ENCODE measurements at regions not wholly inside any gene's neighbourhood (a gene's known extent, or its start where the extent isn't known, plus 50 kb on each side); places are given as distances from the start of the nearest gene placed in this dataset.

DNA sequence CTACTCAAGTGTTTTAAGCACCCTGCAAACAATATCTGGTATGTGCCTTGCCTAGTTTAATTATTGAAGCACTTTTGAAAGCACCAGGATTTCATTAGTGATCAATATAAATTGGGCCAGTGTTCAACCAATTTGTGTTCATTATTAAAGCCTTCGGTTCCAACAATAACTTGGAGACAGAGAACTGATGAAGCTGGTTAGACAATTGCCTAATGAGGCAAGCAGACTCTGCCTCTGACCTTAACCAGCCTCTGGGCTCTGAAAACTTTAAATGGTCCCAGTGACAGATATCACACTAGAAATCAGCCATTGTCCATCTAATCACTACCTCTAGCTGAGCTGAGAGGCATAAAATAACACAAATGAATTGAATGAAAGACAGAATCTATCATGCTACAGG, 139.9 kb upstream of the CNTN6 start:
- Histone ChIP-seq H4K20me1 (ENCODE audit: insufficient read depth, poor library complexity, severe bottlenecking) (no peaks in the 10 kb centered on the region), H3K27me3 (no peaks in the 10 kb centered on the region), H3K4me2 (no peak overlapping the region), H3K4me3 (no peak overlapping the region), H3K36me3 (replicated peaks; ENCODE audit: insufficient read depth, low read depth) (no peaks in the 10 kb centered on the region), H2AFZ (no peak overlapping the region), H3K9me2 (replicated peaks; ENCODE audit: insufficient read depth) (no peaks in the 10 kb centered on the region), H3K27ac (no peak overlapping the region), H3K9me3 (ENCODE audit: low read depth) (no peaks in the 10 kb centered on the region), H3K79me2 (no peaks in the 10 kb centered on the region), H3K4me1 (ENCODE audit: insufficient read depth) (no peaks in the 10 kb centered on the region)
- WGBS (ENCODE audit: low lambda C conversion rate, missing lambda C conversion rate): 84% methylated on average over 1 of the region's 1 CpG
- DNase-seq (ENCODE audit: low spot score): no peak
- no peak for TF ChIP-seq EZH2 (IDR thresholded peaks at IDR 0.05; ENCODE audit: borderline replicate concordance)
- TF ChIP-seq, protein P1, sequence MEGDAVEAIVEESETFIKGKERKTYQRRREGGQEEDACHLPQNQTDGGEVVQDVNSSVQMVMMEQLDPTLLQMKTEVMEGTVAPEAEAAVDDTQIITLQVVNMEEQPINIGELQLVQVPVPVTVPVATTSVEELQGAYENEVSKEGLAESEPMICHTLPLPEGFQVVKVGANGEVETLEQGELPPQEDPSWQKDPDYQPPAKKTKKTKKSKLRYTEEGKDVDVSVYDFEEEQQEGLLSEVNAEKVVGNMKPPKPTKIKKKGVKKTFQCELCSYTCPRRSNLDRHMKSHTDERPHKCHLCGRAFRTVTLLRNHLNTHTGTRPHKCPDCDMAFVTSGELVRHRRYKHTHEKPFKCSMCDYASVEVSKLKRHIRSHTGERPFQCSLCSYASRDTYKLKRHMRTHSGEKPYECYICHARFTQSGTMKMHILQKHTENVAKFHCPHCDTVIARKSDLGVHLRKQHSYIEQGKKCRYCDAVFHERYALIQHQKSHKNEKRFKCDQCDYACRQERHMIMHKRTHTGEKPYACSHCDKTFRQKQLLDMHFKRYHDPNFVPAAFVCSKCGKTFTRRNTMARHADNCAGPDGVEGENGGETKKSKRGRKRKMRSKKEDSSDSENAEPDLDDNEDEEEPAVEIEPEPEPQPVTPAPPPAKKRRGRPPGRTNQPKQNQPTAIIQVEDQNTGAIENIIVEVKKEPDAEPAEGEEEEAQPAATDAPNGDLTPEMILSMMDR (IDR thresholded peaks at IDR 0.05; ENCODE audit: poor library complexity): no peak
- TF ChIP-seq EZH2phosphoT487 (IDR thresholded peaks at IDR 0.05; ENCODE audit: low read depth, severe bottlenecking, unreplicated experiment): no peak

DNA sequence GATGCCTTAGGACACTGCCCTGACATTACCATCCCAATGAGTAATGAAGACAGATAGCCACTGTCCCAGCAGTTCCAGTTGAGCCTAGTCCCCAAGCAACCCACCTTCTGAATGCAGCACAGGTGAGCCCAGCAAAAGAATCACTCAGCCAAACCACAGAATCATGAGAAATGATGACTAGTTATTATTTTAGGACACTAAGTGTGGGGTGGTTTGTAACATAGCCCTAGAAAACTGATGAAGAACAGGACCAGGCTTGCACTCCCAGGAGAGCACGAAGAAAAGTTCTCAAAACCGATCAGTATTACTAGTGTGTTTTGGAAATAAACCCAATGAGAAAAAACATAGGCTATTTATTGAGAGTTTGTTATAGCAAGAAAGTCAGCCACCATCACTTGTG, 129.6 kb upstream of the CNTN6 start:
- Histone ChIP-seq H3K36me3 (replicated peaks; ENCODE audit: insufficient read depth, low read depth) (no peaks in the 10 kb centered on the region), H3K9me2 (replicated peaks; ENCODE audit: insufficient read depth) (no peaks in the 10 kb centered on the region), H3K27ac (no peak overlapping the region), H3K4me3 (no peak overlapping the region), H4K20me1 (ENCODE audit: insufficient read depth, poor library complexity, severe bottlenecking) (no peaks in the 10 kb centered on the region), H2AFZ (no peak overlapping the region), H3K4me2 (no peak overlapping the region), H3K27me3 (no peaks in the 10 kb centered on the region), H3K4me1 (ENCODE audit: insufficient read depth) (no peaks in the 10 kb centered on the region), H3K9me3 (ENCODE audit: low read depth) (no peaks in the 10 kb centered on the region), H3K79me2 (no peaks in the 10 kb centered on the region)
- DNase-seq (ENCODE audit: low spot score): no peak
- TF ChIP-seq EZH2 (IDR thresholded peaks at IDR 0.05; ENCODE audit: borderline replicate concordance): no peak
- TF ChIP-seq, protein P1 (IDR thresholded peaks at IDR 0.05; ENCODE audit: poor library complexity): no peak
- 98% methylated on average over 2 of the region's 2 CpGs for WGBS (ENCODE audit: low lambda C conversion rate, missing lambda C conversion rate)

DNA sequence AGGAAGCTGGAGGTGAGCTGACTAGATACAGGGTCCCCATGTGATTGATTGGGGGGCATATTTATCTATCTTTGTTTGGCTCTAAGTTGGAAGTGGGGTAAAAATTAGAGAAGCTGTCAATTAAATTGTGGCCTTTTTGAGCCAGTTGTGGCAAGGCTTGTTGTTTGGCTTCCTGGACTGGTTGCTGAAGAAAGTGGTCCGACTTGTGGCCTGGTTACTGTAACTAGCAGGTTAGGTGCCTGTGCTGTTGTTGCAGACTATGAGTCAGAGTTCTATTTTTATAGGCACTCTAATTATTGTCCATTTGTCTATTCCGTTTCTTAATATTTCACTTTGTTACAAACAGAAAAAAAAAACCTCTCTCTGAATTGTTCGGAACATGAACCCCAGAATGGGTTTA, 129.1 kb upstream of the CNTN6 start:
- no peaks in the 10 kb centered on the region for H3K79me2 ChIP-seq
- 82% methylated on average over 3 of the region's 3 CpGs for WGBS (ENCODE audit: low lambda C conversion rate, missing lambda C conversion rate)
- H3K27me3 ChIP-seq: no peaks in the 10 kb centered on the region
- H3K9me3 ChIP-seq (ENCODE audit: low read depth): no peaks in the 10 kb centered on the region
- H3K4me3 ChIP-seq: no peak overlapping the region
- TF ChIP-seq EZH2phosphoT487 (IDR thresholded peaks at IDR 0.05; ENCODE audit: low read depth, severe bottlenecking, unreplicated experiment): no peak
- no peak for TF ChIP-seq EZH2 (IDR thresholded peaks at IDR 0.05; ENCODE audit: borderline replicate concordance)
- TF ChIP-seq, protein P1 (IDR thresholded peaks at IDR 0.05; ENCODE audit: poor library complexity): no peak
- H4K20me1 ChIP-seq (ENCODE audit: insufficient read depth, poor library complexity, severe bottlenecking): no peaks in the 10 kb centered on the region
- H3K9me2 ChIP-seq (replicated peaks; ENCODE audit: insufficient read depth): no peaks in the 10 kb centered on the region
- H3K36me3 ChIP-seq (replicated peaks; ENCODE audit: insufficient read depth, low read depth): no peaks in the 10 kb centered on the region
- H3K4me1 ChIP-seq (ENCODE audit: insufficient read depth): no peaks in the 10 kb centered on the region
- no peak overlapping the region for H3K4me2 ChIP-seq
- no peak for DNase-seq (ENCODE audit: low spot score)
- H3K27ac ChIP-seq: no peak overlapping the region
- no peak overlapping the region for H2AFZ ChIP-seq

DNA sequence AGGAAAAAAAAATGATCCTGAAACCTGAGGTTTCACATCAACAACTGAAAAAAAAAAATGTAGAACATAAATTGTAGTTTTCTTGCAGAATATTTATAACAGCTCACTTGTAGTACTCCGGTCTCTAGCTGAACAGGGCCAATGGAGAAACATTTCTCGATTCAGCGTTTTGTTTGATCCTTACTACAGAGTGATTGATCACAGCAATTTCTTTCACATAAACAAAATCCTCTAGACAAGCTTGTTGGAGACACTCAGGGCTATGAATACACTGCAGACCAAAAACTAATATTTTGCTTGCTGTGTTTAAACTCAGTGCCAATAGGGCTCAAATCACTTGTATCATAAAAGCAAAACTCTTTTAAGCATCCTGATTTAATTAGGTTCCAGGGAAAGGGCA, 127.0 kb upstream of the CNTN6 start:
- Histone ChIP-seq H3K36me3 (replicated peaks; ENCODE audit: insufficient read depth, low read depth) (no peaks in the 10 kb centered on the region), H3K79me2 (no peaks in the 10 kb centered on the region), H3K4me3 (no peak overlapping the region), H3K4me1 (ENCODE audit: insufficient read depth) (no peaks in the 10 kb centered on the region), H3K27ac (no peak overlapping the region), H3K9me3 (ENCODE audit: low read depth) (no peaks in the 10 kb centered on the region), H3K4me2 (no peak overlapping the region), H2AFZ (no peak overlapping the region), H3K27me3 (no peaks in the 10 kb centered on the region), H4K20me1 (ENCODE audit: insufficient read depth, poor library complexity, severe bottlenecking) (no peaks in the 10 kb centered on the region), H3K9me2 (replicated peaks; ENCODE audit: insufficient read depth) (no peaks in the 10 kb centered on the region)
- WGBS (ENCODE audit: low lambda C conversion rate, missing lambda C conversion rate): 88% methylated on average over 3 of the region's 3 CpGs
- no peak for DNase-seq (ENCODE audit: low spot score)
- TF ChIP-seq EZH2phosphoT487 (IDR thresholded peaks at IDR 0.05; ENCODE audit: low read depth, severe bottlenecking, unreplicated experiment) (no peak), EZH2 (IDR thresholded peaks at IDR 0.05; ENCODE audit: borderline replicate concordance) (no peak)
- TF ChIP-seq, protein P1 (IDR thresholded peaks at IDR 0.05; ENCODE audit: poor library complexity): no peak
